PC-3 (cell line): ENCODE measurements at regions not wholly inside any gene's neighbourhood (a gene's known extent, or its start where the extent isn't known, plus 50 kb on each side); places are given as distances from the start of the nearest gene placed in this dataset.

Experiments used
- ATAC-seq: fragments of 200-7000 bp; cut with Tn5 transposase; 2 replicates; pipeline ENCODE4 v1.9.1; 2020; ENCODE audit warnings: mild to moderate bottlenecking, moderate library complexity
- BruUV-seq: library from RNA; stranded (reverse); fragments of 400-500 nt; replicated peaks from 2 replicates; lab custom pipeline; 2021; lab: Mats Ljungman, UMichigan
- CTCF ChIA-PET: fragments of 300-600 bp; sonication (Branson Sonifier 250); formaldehyde crosslinking; loops from one replicate; lab custom pipeline; 2022; ENCODE audit warnings: antibody characterized with exemption; lab: Charles Lee
- POLR2A ChIA-PET: fragments of 300-600 bp; sonication (Branson Sonifier 250); formaldehyde crosslinking; loops from one replicate; lab custom pipeline; 2022; ENCODE audit warnings: antibody characterized with exemption; ENCODE audit not compliant: unreplicated experiment; lab: Charles Lee
- DNase-seq: peaks from one replicate; pipeline ENCODE4 v3.0.0-alpha.2; 2015
- H2AFZ ChIP-seq: fragments of 300-600 bp; sonication (generic); 2 replicates; pipeline ENCODE4 v1.6.0; 2016; ENCODE audit warnings: antibody characterized with exemption, low read length
- H3F3A ChIP-seq: fragments of 300-600 bp; sonication (generic); one replicate; pipeline ENCODE4 v1.6.0; 2017; ENCODE audit warnings: antibody characterized with exemption, low read length, control low read depth, mild to moderate bottlenecking; ENCODE audit not compliant: unreplicated experiment
- H3K27ac ChIP-seq: fragments of 300-600 bp; sonication (generic); 2 replicates; pipeline ENCODE4 v1.5.1; 2016; ENCODE audit warnings: mild to moderate bottlenecking, low read length
- H3K27me3 ChIP-seq: fragments of 300-600 bp; sonication (generic); 2 replicates; pipeline ENCODE4 v1.6.1; 2016; ENCODE audit warnings: low read length, mixed read lengths
- H3K36me3 ChIP-seq: fragments of 300-600 bp; sonication (generic); 2 replicates; pipeline ENCODE4 v1.6.1; 2016; ENCODE audit warnings: low read depth, mixed run types, low read length, mixed read lengths
- H3K4me1 ChIP-seq: fragments of 300-600 bp; sonication (generic); 2 replicates; pipeline ENCODE4 v1.5.1; 2016; ENCODE audit warnings: low read length; ENCODE audit not compliant: insufficient read depth
- H3K4me2 ChIP-seq: fragments of 300-600 bp; sonication (generic); 2 replicates; pipeline ENCODE4 v1.6.0; 2016; ENCODE audit warnings: low read length
- H3K4me3 ChIP-seq: fragments of 300-600 bp; sonication (generic); 2 replicates; pipeline ENCODE4 v1.5.1; 2016; ENCODE audit warnings: mild to moderate bottlenecking, low read length, mixed read lengths
- H3K79me2 ChIP-seq: fragments of 300-600 bp; sonication (generic); 2 replicates; pipeline ENCODE4 v1.6.1; 2017; ENCODE audit warnings: low read length, mixed read lengths
- H3K9ac ChIP-seq: fragments of 300-600 bp; sonication (generic); 2 replicates; pipeline ENCODE4 v1.6.0; 2016; ENCODE audit warnings: mild to moderate bottlenecking, low read length
- H3K9me2 ChIP-seq: fragments of 300-600 bp; sonication (generic); replicated peaks from 2 replicates; pipeline ENCODE4 v1.6.1; 2016; ENCODE audit warnings: mixed run types, low read length, mixed read lengths
- H3K9me3 ChIP-seq: fragments of 300-600 bp; sonication (generic); 2 replicates; pipeline ENCODE4 v1.6.1; 2016; ENCODE audit warnings: low read length, mixed read lengths
- H4K20me1 ChIP-seq: fragments of 300-600 bp; sonication (generic); 2 replicates; pipeline ENCODE4 v1.6.1; 2016; ENCODE audit warnings: low read length, mixed read lengths
- EZH2 ChIP-seq: fragments of 300-600 bp; sonication (generic); IDR thresholded peaks from one replicate; pipeline ENCODE4 v1.6.1; 2017; ENCODE audit warnings: antibody characterized with exemption, mild to moderate bottlenecking, low read length; ENCODE audit not compliant: unreplicated experiment
- EZH2phosphoT487 ChIP-seq: fragments of 300-600 bp; sonication (generic); IDR thresholded peaks from 2 replicates; pipeline ENCODE4 v1.6.1; 2018; ENCODE audit warnings: mild to moderate bottlenecking, antibody characterized with exemption, low read length, borderline replicate concordance
- intact Hi-C: fragments of 100-400 bp; cut with micrococcal nuclease; formaldehyde crosslinking; loops from 2 replicates; pipeline ENCODE4 v1.9.0; 2023
- TF ChIP-seq, protein P1 (sequence below): fragments of 300-600 bp; sonication (generic); conservative IDR thresholded peaks from 2 replicates; pipeline ENCODE4 v1.5.1; 2017; ENCODE audit warnings: antibody characterized with exemption, low read depth, mild to moderate bottlenecking, low read length

GRCh38 chr5:167835146-167835545 lies 456.3 kb upstream of the WWC1 start:
- H3K9me3 ChIP-seq, result no peaks in the 10 kb centered on the region
- ChIA-PET CTCF (no interaction called here), POLR2A (no interaction called here)
- H2AFZ ChIP-seq, result no peak overlapping the region
- no peak overlapping the region for H3K27ac ChIP-seq
- no peak overlapping the region for H3K4me2 ChIP-seq
- no peaks in the 10 kb centered on the region for H3K9me2 ChIP-seq
- DNase-seq, result no peak
- no peaks in the 10 kb centered on the region for H3F3A ChIP-seq
- BruUV-seq, result no TSS peak
- peaks cover 91% of the 10 kb centered on the region for H3K27me3 ChIP-seq
- H3K36me3 ChIP-seq, result no peaks in the 10 kb centered on the region
- H3K4me1 ChIP-seq, result no peaks in the 10 kb centered on the region
- intact Hi-C loops, result no loop called here
- no peak overlapping the region for H3K9ac ChIP-seq
- TF ChIP-seq EZH2 (no peak), EZH2phosphoT487 (no peak)
- TF ChIP-seq, protein P1, sequence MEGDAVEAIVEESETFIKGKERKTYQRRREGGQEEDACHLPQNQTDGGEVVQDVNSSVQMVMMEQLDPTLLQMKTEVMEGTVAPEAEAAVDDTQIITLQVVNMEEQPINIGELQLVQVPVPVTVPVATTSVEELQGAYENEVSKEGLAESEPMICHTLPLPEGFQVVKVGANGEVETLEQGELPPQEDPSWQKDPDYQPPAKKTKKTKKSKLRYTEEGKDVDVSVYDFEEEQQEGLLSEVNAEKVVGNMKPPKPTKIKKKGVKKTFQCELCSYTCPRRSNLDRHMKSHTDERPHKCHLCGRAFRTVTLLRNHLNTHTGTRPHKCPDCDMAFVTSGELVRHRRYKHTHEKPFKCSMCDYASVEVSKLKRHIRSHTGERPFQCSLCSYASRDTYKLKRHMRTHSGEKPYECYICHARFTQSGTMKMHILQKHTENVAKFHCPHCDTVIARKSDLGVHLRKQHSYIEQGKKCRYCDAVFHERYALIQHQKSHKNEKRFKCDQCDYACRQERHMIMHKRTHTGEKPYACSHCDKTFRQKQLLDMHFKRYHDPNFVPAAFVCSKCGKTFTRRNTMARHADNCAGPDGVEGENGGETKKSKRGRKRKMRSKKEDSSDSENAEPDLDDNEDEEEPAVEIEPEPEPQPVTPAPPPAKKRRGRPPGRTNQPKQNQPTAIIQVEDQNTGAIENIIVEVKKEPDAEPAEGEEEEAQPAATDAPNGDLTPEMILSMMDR, result no peak
- no peak for ATAC-seq
- no peaks in the 10 kb centered on the region for H4K20me1 ChIP-seq
- no peaks in the 10 kb centered on the region for H3K79me2 ChIP-seq
- H3K4me3 ChIP-seq, result no peak overlapping the region

- BruUV-seq, result no TSS peak
Measured at GRCh38 chr5:167837127-167837526, 454.3 kb upstream of the WWC1 start.

DNA sequence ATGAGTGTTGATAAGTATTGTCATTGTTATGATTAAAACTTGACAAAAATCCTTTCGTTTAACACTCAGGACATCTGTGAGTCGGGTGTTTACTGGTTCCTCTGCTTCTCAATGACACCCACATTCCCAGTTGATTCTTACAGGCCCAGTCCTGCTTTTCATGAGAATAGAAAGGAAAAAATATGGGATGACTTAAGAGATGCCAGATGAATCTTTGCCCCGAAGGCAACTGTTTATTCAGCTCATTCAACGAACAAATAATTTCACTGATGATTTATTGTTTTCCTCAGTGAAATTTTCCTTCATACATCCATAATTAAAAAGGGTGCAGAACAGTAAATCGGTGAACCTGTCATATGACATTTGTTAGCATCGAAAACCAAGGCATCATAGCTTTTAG lies 452.4 kb upstream of the WWC1 start:
- Histone ChIP-seq H3K9me3 (no peaks in the 10 kb centered on the region), H3K9ac (no peak overlapping the region), H3K79me2 (no peaks in the 10 kb centered on the region), H2AFZ (no peak overlapping the region), H3K27ac (no peak overlapping the region), H3K4me2 (no peak overlapping the region), H3K27me3 (peaks cover 92% of the 10 kb centered on the region), H3K36me3 (no peaks in the 10 kb centered on the region), H3K4me1 (no peaks in the 10 kb centered on the region), H4K20me1 (no peaks in the 10 kb centered on the region), H3K4me3 (no peak overlapping the region), H3K9me2 (no peaks in the 10 kb centered on the region), H3F3A (no peaks in the 10 kb centered on the region)
- ATAC-seq (no peak), DNase-seq (no peak)
- no TSS peak for BruUV-seq
- ChIA-PET CTCF (no interaction called here), POLR2A (no interaction called here)
- intact Hi-C loops, result no loop called here
- TF ChIP-seq EZH2phosphoT487 (no peak), EZH2 (no peak)
- TF ChIP-seq, protein P1, result no peak

More at GRCh38 chr5:167837127-167837526, 454.3 kb upstream of the WWC1 start:
- TF ChIP-seq, protein P1, result no peak
- TF ChIP-seq EZH2, result no peak
- TF ChIP-seq EZH2phosphoT487, result no peak
- Histone ChIP-seq H3K9ac (no peak overlapping the region), H3K4me2 (no peak overlapping the region), H3K27ac (no peak overlapping the region), H3K4me1 (no peaks in the 10 kb centered on the region), H3K27me3 (peaks cover 92% of the 10 kb centered on the region), H3K36me3 (no peaks in the 10 kb centered on the region), H3K9me2 (no peaks in the 10 kb centered on the region), H3K4me3 (no peak overlapping the region), H3K79me2 (no peaks in the 10 kb centered on the region), H4K20me1 (no peaks in the 10 kb centered on the region), H3F3A (no peaks in the 10 kb centered on the region), H3K9me3 (no peaks in the 10 kb centered on the region), H2AFZ (no peak overlapping the region)
- DNase-seq (no peak), ATAC-seq (no peak)
- intact Hi-C loops, result no loop called here
- ChIA-PET POLR2A (no interaction called here), CTCF (no interaction called here)
